NCI-H82 treated with DMSO at 0.1 percent for 48 hours (cell line): ENCODE measurements at regions not wholly inside any gene's neighbourhood (a gene's known extent, or its start where the extent isn't known, plus 50 kb on each side); places are given as distances from the start of the nearest gene placed in this dataset.
"Not testable (repeated sequence)": the region's sequence is repeated elsewhere in the genome, so short reads cannot be mapped to it uniquely, and the experiment has no call there.

Experiments used
- DNase-seq: peaks from one replicate; lab custom pipeline; 2025; ENCODE audit not compliant: unreplicated experiment; lab: John Stamatoyannopoulos, UW

DNA sequence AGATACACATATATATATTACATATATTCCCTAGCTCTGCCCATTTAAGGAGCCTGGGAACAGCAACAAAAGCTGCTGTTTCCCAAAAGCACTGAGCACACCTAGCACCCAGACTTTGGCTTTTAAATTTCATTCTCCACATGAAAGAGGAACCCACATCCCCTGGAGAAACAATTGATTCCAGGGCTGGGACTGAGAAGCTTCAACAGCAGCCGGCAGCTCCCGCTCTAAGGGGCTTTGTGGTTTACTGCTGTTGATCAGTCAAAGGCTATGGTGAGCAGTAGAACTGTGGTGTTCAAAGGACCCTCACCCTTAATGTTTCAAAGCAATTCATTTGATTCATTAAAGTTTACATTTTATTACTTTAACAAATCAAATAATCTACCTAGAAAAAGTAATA, 83.3 kb upstream of the SLC66A3 start:
- no peak for DNase-seq

DNA sequence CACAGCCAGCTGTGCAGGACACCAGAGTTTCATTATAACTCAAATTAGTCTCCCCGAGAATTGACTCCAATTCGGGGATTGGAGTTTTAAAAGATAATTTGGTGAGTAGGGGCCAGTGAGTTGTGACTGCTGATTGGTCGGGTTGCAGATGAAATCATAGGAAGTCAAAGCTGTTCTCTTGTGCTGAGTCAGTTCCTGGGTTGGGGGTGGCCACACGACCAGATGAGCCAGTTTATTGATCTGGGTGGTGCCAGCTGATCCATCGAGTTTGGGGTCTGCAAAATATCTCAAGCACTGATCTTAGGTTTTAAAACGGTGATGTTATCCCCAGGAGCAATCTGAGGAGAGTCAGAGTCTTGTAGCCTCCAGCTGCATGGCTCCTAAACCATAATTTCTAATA, 82.7 kb upstream of the SLC66A3 start:
- no peak for DNase-seq

DNA sequence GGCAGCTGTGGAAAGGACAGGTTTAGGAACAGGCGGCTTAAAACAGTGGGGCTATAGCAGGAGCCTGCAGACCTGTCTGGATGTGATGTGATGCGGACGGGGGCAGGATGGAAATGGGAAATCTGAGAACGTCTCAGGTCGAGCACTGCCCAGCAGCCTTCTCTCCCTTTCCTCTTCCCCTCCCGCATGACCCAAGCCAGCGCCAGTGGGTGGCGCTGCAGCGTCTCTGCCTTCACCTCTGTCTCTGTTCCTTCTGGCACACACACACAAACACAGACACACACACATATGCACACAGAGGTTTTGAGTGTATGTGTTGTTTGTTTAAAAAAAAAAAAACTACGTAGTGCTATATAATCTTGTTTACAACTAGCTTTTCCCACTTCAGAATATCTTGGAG, 82.0 kb upstream of the SLC66A3 start:
- no peak for DNase-seq

DNA sequence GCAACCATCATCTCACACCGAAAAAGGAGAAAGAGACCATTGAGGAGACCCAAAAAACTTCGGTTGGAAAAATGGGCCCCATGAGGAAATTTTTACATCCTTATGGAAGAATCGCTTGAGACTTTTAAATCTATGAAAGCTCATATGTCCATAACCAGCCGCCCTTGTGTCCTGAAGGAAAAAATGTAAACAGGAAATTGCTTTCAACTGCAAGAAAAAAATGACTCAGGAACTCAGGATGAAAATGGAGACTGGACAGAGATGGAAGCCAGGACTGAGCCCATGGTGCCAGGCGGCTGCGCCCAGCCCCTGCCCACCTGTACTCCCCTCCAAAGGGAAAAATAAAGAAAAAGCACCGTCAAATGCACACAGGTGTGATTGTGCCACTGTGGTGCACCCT, 81.5 kb upstream of the SLC66A3 start:
- DNase-seq, result no peak

DNA sequence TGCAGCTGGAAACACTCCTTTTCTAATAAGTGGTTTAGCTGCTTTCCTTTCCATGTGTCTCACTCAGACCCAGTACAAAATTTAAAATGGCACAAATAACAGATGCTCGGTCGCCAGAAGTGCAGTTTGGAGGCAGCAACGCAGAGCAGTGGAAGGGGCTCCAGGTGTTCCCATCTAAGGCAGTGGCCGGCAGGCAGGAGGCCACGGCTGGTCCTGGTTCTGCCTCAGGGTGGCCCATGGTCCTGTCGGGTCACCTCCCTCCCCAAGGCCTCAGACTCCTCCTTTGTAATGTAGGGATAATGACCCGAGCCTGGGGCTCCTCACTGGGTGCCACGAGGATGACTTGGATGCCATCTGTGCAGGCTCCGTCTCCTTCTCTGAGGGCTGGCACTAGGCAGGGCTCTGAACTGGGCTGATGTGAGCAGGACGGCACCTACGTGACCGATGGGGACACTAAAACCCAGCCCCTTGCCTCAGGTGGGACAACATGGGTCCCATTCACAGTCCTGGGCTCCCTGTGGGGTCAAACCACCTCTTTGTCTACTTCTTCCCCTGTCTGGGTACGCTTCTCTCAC, 80.9 kb upstream of the SLC66A3 start:
- DNase-seq, result no peak

DNA sequence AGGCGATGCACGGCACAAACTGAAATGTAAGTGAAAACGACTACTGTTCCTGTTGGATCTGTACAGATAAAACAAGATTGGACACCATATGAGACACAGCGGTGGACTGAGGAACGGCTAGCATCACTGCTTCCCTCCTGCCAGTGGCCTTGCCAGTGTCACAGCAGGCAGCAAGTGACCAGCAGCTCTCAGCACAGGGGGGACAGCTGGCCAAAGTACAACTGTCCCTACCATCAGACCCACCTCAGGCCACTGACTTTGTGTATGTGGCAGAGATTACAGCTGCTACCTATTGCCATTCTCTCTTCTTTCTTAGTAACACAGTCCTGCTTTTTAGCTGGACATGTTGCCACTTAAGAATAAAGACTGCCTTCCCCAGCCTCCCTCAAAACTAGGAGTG, 80.0 kb upstream of the SLC66A3 start:
- no peak for DNase-seq

DNA sequence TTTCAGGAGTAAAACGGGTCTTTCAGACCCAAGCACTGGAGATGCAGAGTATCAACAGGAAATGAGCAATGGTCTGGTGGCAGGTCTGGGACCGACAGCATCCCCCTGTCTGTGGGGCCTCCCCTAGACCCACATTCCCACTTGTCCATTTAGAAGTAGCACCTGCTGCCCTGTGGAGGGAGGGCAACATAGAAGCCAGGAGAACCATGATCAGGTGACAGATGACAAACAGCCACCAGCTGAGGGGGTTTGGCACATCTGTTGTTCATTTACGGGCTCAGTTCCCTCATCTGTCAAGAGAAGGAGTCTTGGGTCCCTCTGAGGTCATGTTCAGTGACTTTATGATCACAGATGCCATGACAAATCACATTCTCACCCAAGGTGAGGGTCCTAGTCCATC, 77.9 kb upstream of the SLC66A3 start:
- no peak for DNase-seq

DNA sequence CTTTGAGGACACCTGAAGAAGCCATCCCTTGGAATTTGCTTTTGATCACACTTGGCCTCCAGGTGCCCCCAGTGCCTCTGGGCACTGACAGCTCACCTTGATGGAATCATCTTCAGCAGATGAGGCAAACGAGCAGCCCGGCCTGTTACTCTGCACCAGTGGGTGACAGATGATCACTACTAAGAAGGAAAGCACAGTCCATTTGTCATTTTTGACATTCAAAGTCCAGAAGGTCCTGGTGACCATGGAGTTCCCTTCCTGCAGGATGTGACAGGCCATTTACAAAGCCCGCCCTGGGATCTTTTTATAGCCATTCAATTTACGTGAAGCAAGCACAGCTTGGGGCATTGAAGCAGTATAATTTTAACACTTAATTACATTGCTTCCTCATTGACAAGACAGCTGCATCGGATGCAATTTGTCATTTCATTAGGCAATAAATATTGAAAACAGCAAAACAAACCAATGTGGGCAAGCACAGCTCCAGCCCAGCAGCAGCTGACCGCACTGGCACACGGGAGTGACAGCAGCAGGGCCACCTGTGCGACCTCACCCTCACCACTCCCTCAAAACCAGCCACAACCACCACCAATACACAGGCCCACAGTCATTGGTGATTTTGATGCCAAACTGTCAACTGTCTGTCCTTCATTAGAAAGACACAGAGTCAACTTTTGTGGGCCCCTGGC, 76.0 kb upstream of the SLC66A3 start:
- no peak for DNase-seq

DNA sequence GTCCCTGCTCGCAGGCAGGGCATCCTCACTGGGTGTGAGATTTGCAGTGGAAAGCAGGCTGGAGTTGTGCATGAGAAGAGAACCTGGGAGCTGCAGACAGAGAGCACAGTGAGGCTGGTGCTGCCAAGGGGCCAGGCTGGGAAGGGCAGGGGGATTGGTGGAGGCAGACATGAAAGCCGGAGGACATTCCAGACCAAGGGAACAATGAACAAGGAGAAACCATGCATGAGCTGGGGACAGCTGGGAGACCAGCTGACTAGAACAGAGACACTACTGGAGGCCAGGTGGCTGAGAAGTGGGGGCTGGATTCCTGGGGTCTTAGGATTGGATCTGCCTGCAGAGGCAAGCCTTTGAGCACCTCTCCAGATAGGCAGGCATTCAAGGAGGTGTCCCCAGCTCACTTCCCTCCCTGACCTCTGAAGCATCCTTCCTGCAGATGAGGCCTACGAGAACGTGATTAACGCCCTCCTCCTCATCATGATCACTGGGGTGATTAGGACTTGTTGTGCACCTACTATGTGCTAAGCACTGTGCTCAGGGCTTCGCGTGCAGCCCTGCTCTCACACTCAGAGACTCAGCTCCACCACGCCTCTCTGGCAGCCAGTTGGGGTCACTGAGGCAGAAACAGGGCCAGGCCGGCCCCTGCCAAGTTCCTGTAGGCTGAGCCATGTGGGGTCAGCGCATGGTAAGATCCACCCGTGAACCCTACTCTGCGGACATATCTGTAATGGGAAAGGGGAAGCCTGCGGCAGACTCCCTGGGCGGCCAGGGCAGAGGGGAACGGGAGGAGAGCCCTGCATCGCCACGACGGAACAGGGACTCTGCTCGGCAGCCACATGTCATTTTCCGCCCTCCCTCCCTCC, 74.8 kb upstream of the SLC66A3 start:
- no peak for DNase-seq

DNA sequence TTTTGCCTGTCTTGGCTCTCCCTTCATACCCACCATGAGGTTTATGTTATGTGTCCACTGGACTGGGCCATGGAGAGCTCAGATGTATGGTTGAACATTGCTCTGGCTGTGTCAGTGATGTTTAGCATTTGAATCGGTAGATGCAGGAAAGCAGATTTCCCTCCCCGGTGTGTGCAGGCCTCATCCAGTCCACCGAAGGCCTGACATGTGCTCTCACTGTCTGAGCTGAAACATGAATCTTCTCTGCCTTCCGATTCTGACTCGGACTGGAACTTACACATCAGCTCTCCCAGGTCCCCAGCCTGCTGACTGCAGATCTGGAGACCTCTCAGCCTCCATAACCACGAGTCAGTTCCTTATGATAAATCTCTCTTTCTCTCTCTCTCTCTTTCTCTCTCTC, 72.4 kb upstream of the SLC66A3 start:
- DNase-seq, result no peak

DNA sequence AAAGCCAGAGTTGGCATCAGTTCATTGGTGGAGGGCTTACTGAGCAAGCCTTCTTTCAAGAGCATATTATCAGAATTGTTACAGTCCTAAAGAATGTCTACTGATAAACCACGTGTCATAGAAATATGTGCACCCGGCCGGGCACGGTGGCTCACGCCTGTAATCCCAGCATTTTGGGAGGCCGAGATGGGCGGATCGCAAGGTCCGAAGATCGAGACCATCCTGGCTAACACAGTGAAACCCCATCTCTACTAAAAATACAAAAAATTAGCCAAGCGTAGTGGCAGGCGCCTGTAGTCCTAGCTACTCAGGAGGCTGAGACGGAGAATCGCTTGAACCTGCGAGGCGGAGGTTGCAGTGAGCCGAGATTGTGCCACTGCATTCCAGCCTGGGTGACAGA, 66.4 kb upstream of the SLC66A3 start:
- DNase-seq, result not testable (repeated sequence)

DNA sequence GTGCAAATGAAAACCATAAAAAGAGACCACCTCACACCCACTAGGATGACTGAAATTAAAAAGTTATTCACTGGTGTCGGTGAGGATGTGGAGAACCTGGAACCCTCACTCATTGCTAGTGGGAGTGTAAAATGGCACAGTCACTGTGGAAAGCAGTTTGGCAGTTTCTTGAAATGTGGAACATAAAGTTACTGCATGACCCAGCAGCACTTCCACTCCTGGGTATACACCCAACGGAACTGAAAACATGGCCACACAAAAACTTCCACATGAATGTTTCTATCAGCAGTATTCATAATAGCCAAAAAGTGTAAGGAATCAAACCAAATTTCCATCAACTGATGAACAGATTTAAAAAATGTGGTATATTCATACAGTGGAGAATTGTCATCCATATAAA, 65.1 kb upstream of the SLC66A3 start:
- DNase-seq, result no peak

DNA sequence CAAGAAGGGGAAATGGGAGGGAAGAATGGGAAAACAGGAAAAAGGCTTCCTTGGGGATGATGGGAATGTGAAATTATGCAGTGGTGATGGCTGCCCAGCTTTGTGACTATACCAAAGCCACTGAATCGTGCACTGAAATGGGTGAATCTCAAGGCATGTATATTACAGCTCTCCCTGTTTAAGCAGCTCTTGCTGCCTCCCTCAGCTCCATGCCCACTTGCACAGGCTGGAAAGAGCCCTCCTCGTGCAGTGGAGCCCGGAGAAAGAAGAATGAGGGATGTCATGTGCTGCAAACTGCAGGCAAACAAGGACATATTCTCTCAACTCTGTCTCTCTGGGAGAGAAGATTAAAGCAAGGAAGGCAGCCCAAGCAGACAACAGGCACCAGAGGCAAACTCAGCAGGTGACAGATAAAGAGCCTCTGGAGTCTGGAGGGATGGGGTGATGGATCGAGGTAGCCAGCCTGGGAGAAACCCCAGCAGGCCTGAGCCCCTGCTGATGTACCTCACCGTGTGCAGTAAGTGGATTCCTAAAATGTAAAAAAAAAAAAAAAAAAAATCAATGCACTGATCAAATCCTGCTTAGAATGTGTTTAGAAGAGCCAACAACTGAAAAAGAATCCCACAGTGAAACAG, 62.4 kb upstream of the SLC66A3 start:
- no peak for DNase-seq

DNA sequence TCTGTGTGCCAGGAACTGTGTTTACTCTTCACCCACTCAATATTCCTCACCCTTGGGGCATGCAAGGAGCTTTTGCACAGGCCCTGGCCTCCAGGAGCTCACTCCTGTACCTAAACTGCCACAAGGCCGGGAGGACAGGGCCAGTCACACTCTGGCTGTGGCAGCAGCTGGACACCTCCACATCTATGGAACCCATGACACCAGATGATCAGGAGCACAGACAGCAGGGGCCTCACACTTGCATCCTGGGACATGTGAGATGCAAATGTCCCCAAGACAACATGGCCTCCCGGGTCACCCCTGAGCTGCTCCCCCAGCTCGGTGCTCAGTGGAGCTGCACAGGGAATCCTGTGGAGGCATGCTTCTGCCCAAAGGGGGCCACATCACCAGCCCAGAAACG, 61.8 kb upstream of the SLC66A3 start:
- no peak for DNase-seq

DNA sequence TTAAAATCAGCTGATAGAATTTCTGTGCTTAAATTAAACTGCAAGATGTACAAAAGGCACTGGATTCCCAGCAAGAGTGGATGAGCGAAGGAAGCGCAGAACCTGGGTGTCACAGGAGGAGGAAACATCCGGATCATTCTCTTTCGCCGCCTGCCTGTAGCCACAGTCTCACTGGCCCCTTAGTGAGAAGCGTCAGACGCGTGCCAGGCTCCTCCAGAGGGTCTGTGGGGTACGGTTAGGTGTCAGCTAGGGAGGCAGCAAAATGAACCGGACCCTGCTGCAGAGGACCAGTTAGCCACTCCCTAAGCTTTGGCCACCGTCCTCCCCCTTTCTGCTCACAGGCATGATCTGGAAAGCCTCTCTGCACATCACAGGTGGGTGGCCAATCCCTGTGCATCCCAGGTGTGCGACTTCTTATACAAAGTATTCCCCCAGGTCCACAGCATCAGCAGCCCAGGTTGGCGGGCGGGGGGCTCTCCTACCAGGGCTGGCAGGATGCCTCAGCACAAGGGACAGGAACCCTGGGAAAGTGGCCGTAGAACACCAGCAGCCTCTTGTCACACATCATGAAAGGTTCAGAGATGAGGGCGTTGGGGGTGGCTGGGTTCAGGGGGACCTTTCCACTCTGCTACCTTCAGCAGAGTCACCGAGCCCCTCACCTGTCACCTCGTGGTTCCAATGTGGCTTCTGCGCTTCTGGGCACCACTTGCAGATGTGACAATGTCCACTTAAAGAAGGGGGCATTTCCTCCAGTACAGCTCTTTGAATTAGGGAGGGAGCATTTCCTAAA, 61.1 kb upstream of the SLC66A3 start:
- no peak for DNase-seq

DNA sequence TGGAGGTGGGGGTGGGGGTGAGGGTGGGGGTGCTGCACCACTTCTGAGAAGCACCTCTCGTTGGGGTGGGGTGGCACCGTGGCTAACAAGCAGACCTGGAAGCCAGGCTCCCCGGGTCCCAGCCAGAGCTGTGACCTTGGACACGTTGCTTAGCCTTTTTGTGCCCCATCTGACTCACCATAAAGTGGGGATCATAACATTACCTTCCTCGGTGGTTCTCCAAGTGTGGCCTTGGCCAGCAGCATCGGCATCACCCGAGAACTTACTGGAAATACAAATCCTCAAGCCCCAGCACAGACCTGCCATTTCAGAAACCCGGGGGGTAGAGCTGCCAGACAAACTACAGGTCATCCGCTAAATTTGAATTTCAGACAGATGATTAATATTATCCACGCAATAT, 58.7 kb upstream of the SLC66A3 start:
- no peak for DNase-seq

DNA sequence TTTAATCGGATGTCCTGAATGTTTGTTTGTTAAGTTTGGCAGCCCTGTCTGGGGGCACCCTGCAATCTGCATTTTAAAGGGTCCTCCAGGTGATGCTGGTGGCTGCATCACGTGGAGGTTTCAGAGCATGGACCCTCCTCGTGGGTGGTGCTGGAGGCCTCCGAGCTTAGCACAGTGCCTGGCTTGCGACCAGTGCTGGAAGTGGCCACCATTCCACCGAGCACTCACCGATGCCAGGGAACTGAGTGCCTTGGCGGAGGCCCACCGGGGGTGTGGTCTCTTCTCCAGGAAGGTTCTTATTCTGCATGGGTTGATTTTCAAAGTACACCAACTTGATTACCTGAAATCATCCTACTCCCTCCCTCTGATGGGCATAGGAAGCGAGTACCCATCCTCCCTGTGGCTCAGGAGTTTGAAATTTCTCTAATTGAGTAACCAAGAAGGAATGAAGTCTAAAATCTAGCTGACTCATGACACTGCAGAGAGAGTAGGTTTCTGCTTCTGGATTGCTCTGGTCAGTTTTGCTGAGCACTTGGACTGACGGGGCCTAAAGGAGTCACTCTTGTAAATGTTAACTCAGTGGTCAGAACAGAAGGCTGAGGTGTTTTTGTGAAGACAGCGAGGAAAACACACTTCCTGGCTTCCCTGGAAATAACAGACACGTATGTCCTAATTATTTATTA, 58.1 kb upstream of the SLC66A3 start:
- no peak for DNase-seq

DNA sequence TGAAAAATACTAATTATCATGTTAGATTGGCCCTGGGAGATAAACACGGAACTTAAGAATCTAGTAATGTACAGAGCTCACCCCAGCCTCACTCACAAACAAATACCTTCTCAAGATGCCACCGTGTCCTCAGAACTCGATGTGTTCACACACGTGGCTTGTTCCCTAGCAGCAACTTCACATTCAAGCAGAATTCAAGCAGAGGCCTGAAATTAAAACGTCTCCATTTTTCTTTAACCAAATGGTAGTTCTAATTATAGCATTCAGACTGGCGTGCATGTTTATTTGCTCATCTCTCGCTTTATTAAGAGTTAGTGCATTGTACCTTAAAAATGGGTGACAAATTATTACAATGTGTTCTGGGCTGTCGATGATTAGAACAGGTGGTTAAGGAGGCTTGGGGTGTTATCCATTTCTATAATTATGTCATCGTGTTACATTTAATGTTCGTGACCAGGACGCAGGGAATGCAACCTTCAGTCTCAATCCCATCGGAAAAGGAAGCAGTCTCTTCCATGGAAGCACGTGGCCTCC, 57.3 kb upstream of the SLC66A3 start:
- DNase-seq, result no peak

DNA sequence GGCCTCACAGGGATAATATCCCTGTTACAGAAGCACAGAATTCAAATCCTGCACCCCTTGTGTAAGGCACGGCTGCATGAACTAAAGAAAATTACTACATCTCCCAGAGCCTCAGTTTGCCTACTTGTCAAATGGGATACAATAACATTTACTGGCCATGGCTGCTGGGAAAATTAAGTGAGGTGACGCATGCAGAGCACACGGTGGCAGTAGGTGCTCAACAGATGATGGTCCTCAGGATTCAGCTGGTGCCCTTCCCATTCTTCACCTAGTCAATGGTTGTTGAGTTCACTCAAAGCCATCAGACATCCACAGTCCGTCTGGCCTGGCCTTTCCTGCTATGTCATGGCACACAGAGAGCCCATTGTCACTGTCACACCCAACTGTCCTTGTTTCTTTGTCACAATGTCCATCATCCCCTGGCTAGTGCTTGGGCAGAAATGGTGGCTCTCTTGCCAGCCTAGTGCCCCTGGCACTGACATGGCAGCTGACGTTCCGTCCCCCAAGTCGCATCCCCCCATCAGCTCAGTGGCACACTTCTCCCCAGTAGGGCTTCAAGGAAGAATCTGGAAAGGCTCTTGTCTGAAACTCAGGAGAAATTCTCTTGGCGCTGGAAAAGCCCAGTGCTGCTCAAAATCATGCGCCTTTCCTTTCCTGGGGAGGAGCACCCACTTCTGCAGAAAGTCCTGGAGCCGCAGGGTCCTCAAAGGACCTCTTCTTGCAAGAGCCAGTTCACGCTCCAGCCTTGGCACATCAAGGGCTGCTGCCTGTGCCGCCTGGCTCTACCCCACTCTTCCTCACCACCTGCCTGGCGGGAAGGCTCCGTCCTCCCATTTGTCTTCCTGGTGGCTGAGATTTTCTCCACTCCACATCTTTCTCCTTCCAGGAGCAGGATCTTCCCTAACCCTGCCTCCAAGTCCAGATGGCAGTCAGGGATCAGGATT, 55.9 kb upstream of the SLC66A3 start:
- DNase-seq, result no peak
